ENCODE measurements at regions not wholly inside any gene's neighbourhood (a gene's known extent, or its start where the extent isn't known, plus 50 kb on each side); places are given as distances from the start of the nearest gene placed in this dataset.

GRCh38 chr1:234540404-234540762 is 61.4 kb upstream of the TARBP1 start:
- TF ChIP-seq, protein P1, sequence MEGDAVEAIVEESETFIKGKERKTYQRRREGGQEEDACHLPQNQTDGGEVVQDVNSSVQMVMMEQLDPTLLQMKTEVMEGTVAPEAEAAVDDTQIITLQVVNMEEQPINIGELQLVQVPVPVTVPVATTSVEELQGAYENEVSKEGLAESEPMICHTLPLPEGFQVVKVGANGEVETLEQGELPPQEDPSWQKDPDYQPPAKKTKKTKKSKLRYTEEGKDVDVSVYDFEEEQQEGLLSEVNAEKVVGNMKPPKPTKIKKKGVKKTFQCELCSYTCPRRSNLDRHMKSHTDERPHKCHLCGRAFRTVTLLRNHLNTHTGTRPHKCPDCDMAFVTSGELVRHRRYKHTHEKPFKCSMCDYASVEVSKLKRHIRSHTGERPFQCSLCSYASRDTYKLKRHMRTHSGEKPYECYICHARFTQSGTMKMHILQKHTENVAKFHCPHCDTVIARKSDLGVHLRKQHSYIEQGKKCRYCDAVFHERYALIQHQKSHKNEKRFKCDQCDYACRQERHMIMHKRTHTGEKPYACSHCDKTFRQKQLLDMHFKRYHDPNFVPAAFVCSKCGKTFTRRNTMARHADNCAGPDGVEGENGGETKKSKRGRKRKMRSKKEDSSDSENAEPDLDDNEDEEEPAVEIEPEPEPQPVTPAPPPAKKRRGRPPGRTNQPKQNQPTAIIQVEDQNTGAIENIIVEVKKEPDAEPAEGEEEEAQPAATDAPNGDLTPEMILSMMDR (IDR thresholded peaks at IDR 0.05; ENCODE audit: low read length, missing control alignments): no peak
- DNase-seq (ENCODE audit: low read depth): no peak
- no peak overlapping the region for H3K4me3 ChIP-seq (replicated peaks; ENCODE audit: low read depth, low read length)

DNA sequence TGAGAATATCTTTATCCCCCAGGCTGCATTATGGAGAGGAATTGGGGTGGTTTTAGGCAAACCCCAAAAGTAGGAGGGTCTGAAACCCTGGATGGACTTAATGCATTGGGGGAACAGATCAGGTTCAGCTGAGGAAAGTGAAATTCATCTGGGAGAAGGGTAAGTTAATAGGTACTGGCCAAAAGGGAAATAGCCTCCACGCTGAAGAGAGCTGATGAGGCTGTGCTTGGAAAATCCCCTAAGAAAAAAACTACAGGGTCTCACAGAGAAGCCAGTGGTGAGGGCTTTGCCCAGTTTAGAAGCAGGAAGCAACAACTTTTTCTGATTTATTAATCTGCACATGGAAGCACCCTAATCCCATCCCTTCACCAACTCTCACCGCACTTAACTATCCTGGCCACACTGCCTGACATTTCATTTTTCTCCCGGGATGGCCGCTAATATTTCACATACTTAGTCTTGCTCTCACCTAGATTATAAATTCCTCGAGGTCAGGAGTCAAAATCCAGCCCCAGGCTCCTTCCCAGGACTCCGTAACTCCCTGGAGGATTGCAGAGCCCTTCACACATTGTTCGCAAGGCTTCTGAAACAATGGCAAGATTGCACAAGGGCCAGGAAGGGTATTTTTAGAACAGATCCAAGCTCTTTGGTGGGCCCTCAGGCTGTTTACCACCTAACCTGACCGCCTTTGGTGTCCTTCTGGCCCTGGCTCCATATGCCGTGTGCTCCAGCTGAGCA is 60.9 kb upstream of the TARBP1 start:
- no peak for DNase-seq (ENCODE audit: low read depth)
- TF ChIP-seq, protein P1 (IDR thresholded peaks at IDR 0.05; ENCODE audit: low read length, missing control alignments): no peak
- no peak overlapping the region for H3K4me3 ChIP-seq (replicated peaks; ENCODE audit: low read depth, low read length)

DNA sequence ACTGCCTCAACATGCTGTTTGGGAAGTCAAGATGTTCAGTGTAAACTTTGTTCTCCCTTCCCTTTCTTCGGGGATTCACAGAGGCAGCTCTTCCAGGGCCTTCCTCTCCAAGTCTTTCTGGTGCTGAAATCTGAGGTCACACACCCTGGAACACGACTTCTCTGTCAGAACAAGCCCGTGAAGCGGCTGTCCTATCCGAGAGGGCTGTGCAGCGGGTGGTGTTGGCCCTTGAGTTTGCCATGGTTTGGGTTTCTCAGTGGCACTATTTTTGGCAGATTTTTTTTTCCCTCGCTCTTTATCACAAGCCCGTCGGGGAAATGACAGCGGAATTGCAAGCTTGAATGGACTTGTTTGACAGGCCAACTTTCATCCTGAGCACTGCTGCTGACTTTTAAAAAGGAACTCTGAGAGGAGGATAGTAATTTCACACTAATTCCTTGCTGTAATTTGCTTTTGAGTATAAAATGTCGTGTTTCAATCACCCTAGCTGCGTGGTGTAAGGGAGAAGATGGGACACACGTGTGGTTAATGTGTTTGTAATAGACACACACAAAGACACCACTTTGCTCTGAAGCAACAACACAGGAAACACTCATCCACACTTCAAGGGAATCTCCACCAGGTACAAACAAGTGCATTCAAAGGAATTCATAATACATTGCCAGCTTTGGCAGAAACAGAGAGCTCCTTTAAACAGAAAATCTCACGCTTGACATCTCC is 60.1 kb upstream of the TARBP1 start:
- H3K4me3 ChIP-seq (replicated peaks; ENCODE audit: low read depth, low read length): no peak overlapping the region
- DNase-seq (ENCODE audit: low read depth): no peak
- TF ChIP-seq, protein P1 (IDR thresholded peaks at IDR 0.05; ENCODE audit: low read length, missing control alignments): no peak

- no peak overlapping the region for H3K4me3 ChIP-seq (replicated peaks; ENCODE audit: low read depth, low read length)
- DNase-seq (ENCODE audit: low read depth): no peak
- TF ChIP-seq, protein P1 (IDR thresholded peaks at IDR 0.05; ENCODE audit: low read length, missing control alignments): no peak
Observed at GRCh38 chr1:234538062-234538731, 59.2 kb upstream of the TARBP1 start.

GRCh38 chr1:234537236-234537635 is 58.3 kb upstream of the TARBP1 start:
- TF ChIP-seq, protein P1 (IDR thresholded peaks at IDR 0.05; ENCODE audit: low read length, missing control alignments): no peak
- DNase-seq (ENCODE audit: low read depth): no peak
- H3K4me3 ChIP-seq (replicated peaks; ENCODE audit: low read depth, low read length): no peak overlapping the region

- H3K4me3 ChIP-seq (replicated peaks; ENCODE audit: low read depth, low read length): no peak overlapping the region
- TF ChIP-seq, protein P1 (IDR thresholded peaks at IDR 0.05; ENCODE audit: low read length, missing control alignments): no peak
- DNase-seq (ENCODE audit: low read depth): no peak
Observed at GRCh38 chr1:234536741-234537140, 57.8 kb upstream of the TARBP1 start.

Measured in fibroblast of pulmonary artery (primary cell).